Stimulated activated CD4-positive, alpha-beta T cell treated with anti-CD3 and anti-CD28 coated beads, Interleukin-4, amount 100 ng/mL, for 48 hours (primary cell): ENCODE measurements at regions not wholly inside any gene's neighbourhood (a gene's known extent, or its start where the extent isn't known, plus 50 kb on each side); places are given as distances from the start of the nearest gene placed in this dataset.

Source experiments
- DNase-seq, 2 donors: peaks; one replicate each; pipeline ENCODE4 v3.0.0-alpha.2; 2020; ENCODE audit warnings: low read depth in 2 of 2

GRCh38 chr7:80991654-80992053 lies 72.8 kb upstream of the SEMA3C start:
- DNase-seq: no peak

- no peak for DNase-seq
Observed at GRCh38 chr7:80984619-80985018, 65.8 kb upstream of the SEMA3C start.

DNA sequence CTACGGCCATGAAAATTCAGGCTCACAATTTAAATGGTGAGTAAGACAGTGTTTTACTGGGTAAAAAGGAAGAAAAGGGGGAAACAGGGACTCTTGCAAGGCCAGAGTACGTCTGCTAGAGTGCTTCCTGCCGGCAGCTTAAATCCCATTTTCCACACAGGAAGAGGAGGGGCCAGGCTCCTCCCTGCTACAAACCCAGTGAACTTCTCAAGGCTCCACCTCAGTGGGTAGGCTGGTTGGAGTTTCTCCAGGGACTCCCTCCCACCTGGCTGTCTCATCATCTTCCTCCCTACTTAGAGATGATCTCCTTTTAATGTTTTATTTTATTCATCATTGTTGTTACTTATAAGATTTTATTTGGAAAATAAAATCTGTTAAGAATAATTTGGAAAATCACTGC lies 62.6 kb upstream of the SEMA3C start:
- no peak for DNase-seq

DNA sequence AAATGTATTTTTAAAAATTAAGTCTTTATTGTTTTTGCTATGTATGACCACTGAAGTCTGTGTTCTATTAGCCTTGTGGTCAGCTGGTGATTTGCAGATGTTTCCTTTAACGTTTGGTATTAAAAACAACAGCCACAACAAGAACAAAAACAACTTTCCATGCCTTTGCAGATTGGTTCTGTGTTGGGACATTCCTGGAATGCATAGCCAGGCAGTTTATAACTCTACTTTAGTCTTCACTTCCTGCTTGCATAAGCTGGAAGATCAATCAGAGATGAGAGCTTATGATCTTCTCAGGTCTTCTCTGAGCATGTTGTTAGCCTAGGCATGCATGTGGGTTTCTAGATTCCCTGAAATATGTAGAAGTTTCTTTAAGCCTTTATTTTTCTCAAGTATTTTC lies 58.9 kb upstream of the SEMA3C start:
- DNase-seq: no peak

DNA sequence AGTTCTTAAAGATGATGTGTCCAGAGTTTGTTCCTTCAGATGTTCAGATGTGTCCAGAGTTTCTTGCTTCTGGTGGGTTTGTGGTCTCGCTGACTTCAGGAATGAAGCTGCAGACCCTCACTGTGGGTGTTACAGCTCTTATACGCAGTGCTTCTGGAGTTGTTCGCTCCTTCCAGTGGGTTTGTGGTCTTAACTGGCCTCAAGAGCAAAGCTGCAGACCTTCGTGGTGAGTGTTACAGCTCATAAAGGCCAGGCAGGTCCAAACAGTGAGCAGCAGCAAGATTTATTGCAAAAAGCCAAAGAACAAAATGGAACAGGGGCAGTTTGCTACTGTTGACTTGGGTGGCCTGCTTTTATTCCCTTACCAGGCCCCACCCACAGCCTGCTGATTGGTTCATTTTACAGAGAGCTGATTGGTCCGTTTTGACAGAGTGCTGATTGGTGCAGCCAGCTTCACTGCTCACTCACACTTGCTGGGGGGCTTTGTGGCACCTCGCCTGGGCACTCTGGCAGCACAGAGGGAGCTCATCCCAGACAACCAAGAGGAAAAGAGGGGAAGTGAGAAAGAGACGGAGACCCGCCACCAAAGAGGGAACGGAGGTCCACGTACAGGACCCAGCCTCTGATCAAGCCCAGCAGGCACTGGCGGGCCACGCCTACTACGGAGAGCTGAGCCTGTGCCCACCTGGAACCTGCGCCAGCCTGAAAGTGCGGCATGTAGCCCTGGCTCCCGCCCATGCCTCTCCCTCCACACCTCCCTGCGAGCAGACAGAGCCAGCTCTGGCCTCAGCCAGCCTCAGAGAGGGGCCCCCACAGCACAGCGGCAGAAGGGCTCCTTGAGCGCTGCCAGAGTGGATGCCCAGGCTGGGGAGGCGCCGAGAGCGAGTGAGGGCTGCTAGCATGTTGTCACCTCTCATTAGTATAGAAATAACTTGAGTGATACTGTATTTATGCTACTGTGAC lies 55.8 kb upstream of the SEMA3C start:
- no peak for DNase-seq

DNA sequence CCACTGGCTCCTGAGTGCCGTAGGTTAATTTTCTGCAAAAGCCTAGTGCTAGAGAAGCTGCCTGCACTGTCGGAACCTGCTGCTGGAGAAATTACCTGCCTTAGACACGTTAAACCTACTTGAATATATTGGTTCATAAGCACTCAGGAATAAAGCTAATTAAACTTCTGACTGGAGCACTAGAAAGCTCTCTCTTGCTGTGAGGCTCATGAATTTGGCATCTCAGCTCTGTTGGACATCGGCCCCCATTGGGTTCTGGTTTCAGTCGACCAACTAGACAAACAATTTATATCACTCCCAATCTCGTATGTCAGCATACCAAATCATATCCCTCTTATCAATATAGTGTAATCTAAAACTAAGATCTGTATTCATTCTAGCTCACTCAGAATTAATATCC lies 52.4 kb upstream of the SEMA3C start:
- DNase-seq: no peak
